Keratinocyte (primary cell): ENCODE measurements at regions not wholly inside any gene's neighbourhood (a gene's known extent, or its start where the extent isn't known, plus 50 kb on each side); places are given as distances from the start of the nearest gene placed in this dataset.

ENCODE experiments used
- CTCF ChIP-seq, 3 experiments: IDR thresholded peaks in 1 of 3; conservative IDR thresholded peaks in 1 of 3; optimal IDR thresholded peaks in 1 of 3; 2 replicates in 2 of 3; 3 replicates in 1 of 3; pipeline versions ENCODE3 to v1.5.1; 2011; ENCODE audit warnings: low read length in 3 of 3, mild to moderate bottlenecking in 3 of 3, moderate library complexity in 2 of 3, control low read depth in 1 of 3, inconsistent platforms in 1 of 3; ENCODE audit not compliant: insufficient read depth in 2 of 3; ENCODE audit errors: extremely low read depth in 1 of 3
- EZH2 ChIP-seq: IDR thresholded peaks from one replicate; pipeline ENCODE4 v1.6.1; 2012; ENCODE audit warnings: inconsistent platforms, mild to moderate bottlenecking, low read length, moderate library complexity

GRCh38 chr4:84286048-84286447 is 213.0 kb downstream of the NKX6-1 start:
- TF ChIP-seq CTCF (optimal IDR thresholded peaks at IDR 0.05 in 1 of 3, IDR thresholded peaks at IDR 0.05 in 1 of 3, conservative IDR thresholded peaks at IDR 0.05 in 1 of 3; ENCODE audit: extremely low read depth in 1 of 3, insufficient read depth in 2 of 3, low read length in 3 of 3), result no peak
- no peak for TF ChIP-seq EZH2
